ENCODE measurements at regions not wholly inside any gene's neighbourhood (a gene's known extent, or its start where the extent isn't known, plus 50 kb on each side); places are given as distances from the start of the nearest gene placed in this dataset.

- TF ChIP-seq, protein P1, sequence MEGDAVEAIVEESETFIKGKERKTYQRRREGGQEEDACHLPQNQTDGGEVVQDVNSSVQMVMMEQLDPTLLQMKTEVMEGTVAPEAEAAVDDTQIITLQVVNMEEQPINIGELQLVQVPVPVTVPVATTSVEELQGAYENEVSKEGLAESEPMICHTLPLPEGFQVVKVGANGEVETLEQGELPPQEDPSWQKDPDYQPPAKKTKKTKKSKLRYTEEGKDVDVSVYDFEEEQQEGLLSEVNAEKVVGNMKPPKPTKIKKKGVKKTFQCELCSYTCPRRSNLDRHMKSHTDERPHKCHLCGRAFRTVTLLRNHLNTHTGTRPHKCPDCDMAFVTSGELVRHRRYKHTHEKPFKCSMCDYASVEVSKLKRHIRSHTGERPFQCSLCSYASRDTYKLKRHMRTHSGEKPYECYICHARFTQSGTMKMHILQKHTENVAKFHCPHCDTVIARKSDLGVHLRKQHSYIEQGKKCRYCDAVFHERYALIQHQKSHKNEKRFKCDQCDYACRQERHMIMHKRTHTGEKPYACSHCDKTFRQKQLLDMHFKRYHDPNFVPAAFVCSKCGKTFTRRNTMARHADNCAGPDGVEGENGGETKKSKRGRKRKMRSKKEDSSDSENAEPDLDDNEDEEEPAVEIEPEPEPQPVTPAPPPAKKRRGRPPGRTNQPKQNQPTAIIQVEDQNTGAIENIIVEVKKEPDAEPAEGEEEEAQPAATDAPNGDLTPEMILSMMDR (conservative IDR thresholded peaks at IDR 0.05; ENCODE audit: low read depth, low read length), result no peak
- DNase-seq (ENCODE audit: low read depth), result no peak
- no peak overlapping the region for H3K4me3 ChIP-seq (ENCODE audit: low read depth, low read length)
Observed at GRCh38 chr4:66197451-66197850, 527.2 kb upstream of the EPHA5 start.

DNA sequence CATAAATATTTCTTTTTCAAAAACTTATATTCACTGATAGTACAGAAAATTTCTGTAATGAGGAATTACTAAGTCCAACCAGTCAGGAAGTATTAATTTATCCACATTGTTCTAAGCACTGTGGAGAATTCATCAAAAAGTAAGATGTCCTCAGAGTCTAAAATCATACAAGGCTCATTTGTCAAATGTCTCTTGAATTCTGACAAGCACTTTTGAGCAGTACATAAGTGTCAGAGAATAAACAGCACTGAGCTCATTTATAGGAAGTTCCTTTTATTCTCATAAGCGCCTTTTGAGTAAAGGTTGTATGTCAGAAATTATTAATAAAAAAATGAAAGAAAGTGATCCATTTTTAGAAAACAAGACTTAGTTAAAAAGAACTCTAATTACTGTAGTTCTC, 523.2 kb upstream of the EPHA5 start:
- TF ChIP-seq, protein P1 (conservative IDR thresholded peaks at IDR 0.05; ENCODE audit: low read depth, low read length), result no peak
- no peak for DNase-seq (ENCODE audit: low read depth)
- no peak overlapping the region for H3K4me3 ChIP-seq (ENCODE audit: low read depth, low read length)

DNA sequence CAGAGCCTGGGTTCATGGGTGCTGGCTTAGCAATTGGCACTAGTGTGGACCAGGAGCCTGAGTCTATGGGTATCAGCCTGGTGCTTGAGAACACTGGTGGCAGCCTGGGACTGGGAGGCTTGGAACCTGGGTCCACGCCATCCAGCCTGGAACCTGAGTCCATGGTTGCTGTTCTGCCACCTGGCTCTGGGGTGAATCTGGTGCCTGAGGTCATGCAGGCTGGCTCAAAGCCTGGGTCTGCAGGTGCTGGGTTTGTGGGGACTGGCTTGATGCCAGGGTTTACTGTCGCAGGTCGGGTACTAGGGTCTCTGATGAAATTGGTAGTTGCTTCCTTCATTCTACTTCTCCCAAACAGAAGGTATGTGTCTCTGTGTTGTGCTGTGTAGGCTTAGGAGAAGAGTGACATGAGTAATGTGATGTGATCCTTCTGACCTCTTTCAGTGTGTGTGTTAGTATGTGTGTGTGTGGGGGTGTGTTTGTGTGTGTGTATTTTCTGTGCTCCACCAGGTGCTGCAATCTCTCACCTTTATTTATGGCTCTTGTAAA, 517.0 kb upstream of the EPHA5 start:
- DNase-seq (ENCODE audit: low read depth), result no peak
- TF ChIP-seq, protein P1 (conservative IDR thresholded peaks at IDR 0.05; ENCODE audit: low read depth, low read length), result no peak
- no peak overlapping the region for H3K4me3 ChIP-seq (ENCODE audit: low read depth, low read length)

GRCh38 chr4:66186095-66186494, 515.8 kb upstream of the EPHA5 start:
- no peak for DNase-seq (ENCODE audit: low read depth)
- TF ChIP-seq, protein P1 (conservative IDR thresholded peaks at IDR 0.05; ENCODE audit: low read depth, low read length), result no peak
- no peak overlapping the region for H3K4me3 ChIP-seq (ENCODE audit: low read depth, low read length)

DNA sequence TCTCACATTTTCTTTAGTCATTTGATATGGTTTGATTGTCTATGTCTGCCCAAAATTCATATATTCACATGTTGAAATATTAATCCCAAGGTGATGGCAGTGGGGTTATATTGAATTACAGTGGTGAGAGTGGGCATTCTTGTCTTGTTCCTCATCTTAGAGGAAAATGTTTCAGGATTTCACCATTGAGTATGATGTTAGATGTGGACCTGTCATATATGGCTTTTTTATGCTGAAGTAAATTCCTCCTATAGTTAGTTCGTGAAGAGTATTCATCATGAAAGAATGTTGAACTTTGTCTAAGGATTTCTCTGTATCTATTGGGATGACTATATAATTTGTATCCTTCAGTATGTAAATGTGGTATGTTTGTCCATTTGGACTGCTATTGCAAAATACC, 512.3 kb upstream of the EPHA5 start:
- TF ChIP-seq, protein P1 (conservative IDR thresholded peaks at IDR 0.05; ENCODE audit: low read depth, low read length), result no peak
- no peak for DNase-seq (ENCODE audit: low read depth)

DNA sequence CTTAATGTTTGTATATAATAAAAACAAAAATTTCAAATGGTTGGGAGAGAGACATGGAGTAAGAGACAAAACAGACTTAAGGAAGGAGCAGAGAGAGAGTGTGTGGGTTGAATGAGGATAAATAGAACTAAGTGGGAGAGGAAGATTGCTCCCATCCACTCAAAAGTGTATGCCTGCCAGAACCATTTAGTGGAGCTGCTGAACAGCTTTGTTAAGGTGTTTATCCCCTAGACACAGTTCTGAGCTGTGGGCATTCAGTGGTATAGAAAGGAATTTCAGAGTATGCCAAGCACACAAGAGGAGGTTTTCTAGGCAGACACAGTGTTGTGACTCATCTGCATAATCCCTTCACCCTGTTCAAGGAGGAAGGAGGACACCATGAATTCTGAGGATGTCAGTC, 508.6 kb upstream of the EPHA5 start:
- no peak overlapping the region for H3K4me3 ChIP-seq (ENCODE audit: low read depth, low read length)
- DNase-seq (ENCODE audit: low read depth), result no peak
- TF ChIP-seq, protein P1 (conservative IDR thresholded peaks at IDR 0.05; ENCODE audit: low read depth, low read length), result no peak

More for the DNA sequence above, 512.3 kb upstream of the EPHA5 start:
- H3K4me3 ChIP-seq (ENCODE audit: low read depth, low read length), result no peak overlapping the region

DNA sequence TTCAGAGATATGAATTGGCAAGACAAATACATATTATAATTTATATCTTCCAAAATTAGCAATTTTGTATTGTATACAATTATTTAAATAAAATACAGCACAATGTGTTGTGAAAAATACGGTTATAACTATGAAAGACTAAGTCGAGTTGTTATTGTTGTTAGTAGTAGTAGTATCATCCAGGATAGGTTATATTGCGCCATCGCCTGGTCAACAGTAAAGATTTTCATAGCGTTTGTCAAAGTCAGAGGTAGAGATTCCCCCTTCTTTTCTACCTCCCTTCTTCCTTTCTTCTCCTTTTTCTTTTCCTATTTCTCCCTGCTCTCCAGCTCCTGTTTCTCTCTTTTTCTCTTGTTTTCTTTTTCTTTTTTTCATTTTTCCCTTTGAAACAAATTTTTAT, 499.1 kb upstream of the EPHA5 start:
- TF ChIP-seq, protein P1 (conservative IDR thresholded peaks at IDR 0.05; ENCODE audit: low read depth, low read length), result peak; percentile 10
- H3K4me3 ChIP-seq (ENCODE audit: low read depth, low read length), result no peak overlapping the region
- no peak for DNase-seq (ENCODE audit: low read depth)
